Smooth muscle cell (in vitro differentiated cells): ENCODE measurements at regions not wholly inside any gene's neighbourhood (a gene's known extent, or its start where the extent isn't known, plus 50 kb on each side); places are given as distances from the start of the nearest gene placed in this dataset.

ENCODE experiments used
- DNase-seq: peaks from one replicate; lab custom pipeline; 2025; ENCODE audit not compliant: unreplicated experiment; lab: John Stamatoyannopoulos, UW
- H2AFZ ChIP-seq: fragments of 200-600 bp; sonication (generic); 2 replicates; pipeline ENCODE4 v1.6.0; 2016; ENCODE audit warnings: antibody characterized with exemption, low read depth, mild to moderate bottlenecking
- H3F3A ChIP-seq: fragments of 200-600 bp; sonication (generic); 2 replicates; pipeline ENCODE4 v1.6.0; 2017; ENCODE audit warnings: antibody characterized with exemption, low read depth
- H3K27ac ChIP-seq: fragments of 200-600 bp; sonication (generic); 2 replicates; pipeline ENCODE4 v1.5.1; 2016; ENCODE audit warnings: low read depth, mild to moderate bottlenecking
- H3K27me3 ChIP-seq: fragments of 200-600 bp; sonication (generic); 2 replicates; pipeline ENCODE4 v1.6.1; 2016; ENCODE audit warnings: low read depth, mild to moderate bottlenecking
- H3K36me3 ChIP-seq: fragments of 200-600 bp; sonication (generic); 2 replicates; pipeline ENCODE4 v1.5.1; 2016; ENCODE audit warnings: low read depth
- H3K4me1 ChIP-seq: fragments of 200-600 bp; sonication (generic); 2 replicates; pipeline ENCODE4 v1.5.1; 2016; ENCODE audit warnings: low read depth
- H3K4me2 ChIP-seq: fragments of 200-600 bp; sonication (generic); 2 replicates; pipeline ENCODE4 v1.6.0; 2016; ENCODE audit warnings: mild to moderate bottlenecking
- H3K4me3 ChIP-seq: fragments of 200-600 bp; sonication (generic); 2 replicates; pipeline ENCODE4 v1.5.1; 2016; ENCODE audit warnings: mild to moderate bottlenecking
- H3K79me2 ChIP-seq: fragments of 200-600 bp; sonication (generic); 2 replicates; pipeline ENCODE4 v1.6.0; 2016; ENCODE audit warnings: low read depth, mild to moderate bottlenecking
- H3K9ac ChIP-seq: fragments of 200-600 bp; sonication (generic); 2 replicates; pipeline ENCODE4 v1.6.0; 2016; ENCODE audit warnings: low read depth
- H3K9me3 ChIP-seq: fragments of 200-600 bp; sonication (generic); replicated peaks from 2 replicates; pipeline ENCODE4 v1.5.1; 2016; ENCODE audit warnings: low read depth
- H4K20me1 ChIP-seq: fragments of 200-600 bp; sonication (generic); 2 replicates; pipeline ENCODE4 v1.6.0; 2016; ENCODE audit warnings: low read depth
- CTCF ChIP-seq: fragments of 200-600 bp; sonication (generic); IDR thresholded peaks from 2 replicates; pipeline ENCODE4 v1.5.1; 2017; ENCODE audit warnings: borderline replicate concordance, mild to moderate bottlenecking, antibody characterized with exemption; ENCODE audit not compliant: insufficient read depth, poor library complexity, severe bottlenecking
- WGBS: methylation state at CpG from one replicate; pipeline ENCODE4 v1.1.7; 2016; ENCODE audit warnings: low lambda C conversion rate; 5-methylcytosine and 5-hydroxymethylcytosine counted together

DNA sequence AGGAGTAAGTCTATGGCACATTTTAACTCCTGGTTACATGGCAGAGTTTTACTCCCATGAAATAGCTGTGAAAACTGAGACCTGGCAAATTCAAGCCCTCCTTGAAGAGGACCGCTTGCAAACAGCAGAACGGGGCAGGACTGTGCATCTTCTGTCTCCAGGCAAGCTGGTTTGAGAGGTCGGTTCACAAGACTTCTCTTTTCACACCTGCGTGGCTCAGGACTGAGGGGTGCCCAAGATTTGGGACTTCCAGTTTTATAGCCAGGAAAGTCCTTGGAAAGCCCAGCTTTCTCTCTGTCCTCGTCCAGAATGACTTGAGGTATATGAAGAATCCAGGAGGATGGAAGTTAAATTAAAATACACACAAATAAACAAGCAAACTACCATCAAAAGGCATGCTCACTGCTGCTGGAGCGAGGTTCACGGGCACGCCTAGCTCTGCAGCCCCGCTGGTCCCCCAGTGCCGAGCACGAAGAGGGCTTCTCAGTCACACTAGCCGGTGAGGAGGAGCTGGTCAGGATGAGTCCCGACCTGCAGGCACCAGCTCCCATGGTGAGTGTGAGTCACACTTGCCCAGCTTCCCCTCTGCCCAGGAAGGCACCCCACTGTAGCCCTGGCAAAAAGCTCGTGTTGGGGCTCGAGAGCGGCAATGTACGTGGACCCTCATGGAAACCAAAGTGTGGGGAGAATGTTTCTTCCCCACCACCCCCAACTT, 1382.4 kb downstream of the BRD1 start:
- Histone ChIP-seq H3K4me1 (no peaks in the 10 kb centered on the region), H3K79me2 (no peaks in the 10 kb centered on the region), H3K9me3 (no peaks in the 10 kb centered on the region), H3K27me3 (no peaks in the 10 kb centered on the region), H3K36me3 (no peaks in the 10 kb centered on the region), H3K9ac (no peak overlapping the region), H4K20me1 (no peaks in the 10 kb centered on the region), H3K4me3 (no peak overlapping the region), H3K4me2 (no peak overlapping the region), H3F3A (no peaks in the 10 kb centered on the region), H2AFZ (no peak overlapping the region), H3K27ac (no peak overlapping the region)
- TF ChIP-seq CTCF: no peak
- DNase-seq: no peak
- WGBS: 79% methylated on average over 17 of the region's 17 CpGs

DNA sequence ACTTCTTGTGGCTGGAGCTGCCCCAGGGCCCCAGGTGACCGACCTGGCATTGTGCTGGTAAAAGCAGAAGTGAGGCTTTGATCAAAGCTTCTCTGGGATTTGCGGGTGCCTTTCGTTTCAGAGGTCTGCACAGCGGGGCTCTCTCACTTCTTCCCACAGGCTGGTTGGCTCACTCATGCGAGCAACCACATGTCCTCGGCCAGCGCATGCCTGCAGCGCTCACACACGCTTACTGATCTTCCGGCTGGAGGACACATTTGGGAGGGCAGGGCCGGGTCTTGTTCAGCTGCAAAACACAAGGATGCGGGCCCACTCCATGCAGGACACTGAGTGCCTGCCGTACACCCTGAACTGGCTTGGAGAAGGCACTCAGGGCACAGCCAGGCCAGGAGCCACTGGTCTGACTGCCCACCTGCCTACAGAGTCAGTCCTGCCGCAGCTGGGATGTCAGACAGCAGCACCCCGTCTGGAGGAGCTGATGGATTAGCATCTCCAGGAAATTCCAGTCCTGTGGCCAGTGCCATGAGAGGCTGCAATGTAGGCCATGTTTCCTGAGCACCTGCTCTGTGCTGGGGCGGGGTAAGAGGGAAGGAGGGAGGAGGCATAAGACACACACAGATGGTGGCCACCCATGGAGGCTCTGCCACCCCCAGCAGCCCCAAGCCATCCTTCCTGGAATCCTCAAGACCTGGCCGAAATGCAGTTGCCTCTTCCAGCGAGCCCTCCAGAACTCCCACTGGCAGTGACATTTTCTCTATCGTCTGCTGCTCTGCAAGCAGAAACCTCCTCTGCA, 1383.2 kb downstream of the BRD1 start:
- no peak for TF ChIP-seq CTCF
- no peak for DNase-seq
- Histone ChIP-seq H3K4me2 (no peak overlapping the region), H3K27ac (no peak overlapping the region), H3K4me1 (no peaks in the 10 kb centered on the region), H3K36me3 (no peaks in the 10 kb centered on the region), H4K20me1 (no peaks in the 10 kb centered on the region), H3K9ac (no peak overlapping the region), H3F3A (no peaks in the 10 kb centered on the region), H2AFZ (no peak overlapping the region), H3K9me3 (no peaks in the 10 kb centered on the region), H3K27me3 (no peaks in the 10 kb centered on the region), H3K4me3 (no peak overlapping the region), H3K79me2 (no peaks in the 10 kb centered on the region)
- 88% methylated on average over 19 of the region's 19 CpGs for WGBS

DNA sequence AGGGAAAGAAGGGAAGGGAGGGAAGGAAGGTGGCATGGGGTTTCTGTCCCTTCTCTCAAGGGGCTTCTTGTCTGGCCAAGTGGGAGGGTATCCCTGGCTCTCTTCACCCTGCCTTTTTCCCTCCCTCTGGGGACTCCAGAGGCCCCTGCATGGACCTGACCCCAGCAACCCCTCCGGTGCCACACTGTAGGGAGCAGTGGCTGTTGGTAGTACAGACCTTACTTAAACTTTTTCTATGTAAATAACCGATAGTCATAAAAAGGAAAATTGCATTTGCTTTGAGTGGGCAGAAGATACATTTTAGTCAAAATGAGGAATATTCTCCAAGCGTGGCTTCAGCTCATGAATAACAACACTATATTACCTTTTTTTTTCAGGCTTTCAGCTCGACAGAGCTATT, 1384.0 kb downstream of the BRD1 start:
- Histone ChIP-seq H3K27me3 (no peaks in the 10 kb centered on the region), H3K27ac (no peak overlapping the region), H4K20me1 (no peaks in the 10 kb centered on the region), H3K36me3 (no peaks in the 10 kb centered on the region), H2AFZ (no peak overlapping the region), H3K9ac (no peak overlapping the region), H3K79me2 (no peaks in the 10 kb centered on the region), H3K4me2 (no peak overlapping the region), H3F3A (no peaks in the 10 kb centered on the region), H3K4me3 (no peak overlapping the region), H3K4me1 (no peaks in the 10 kb centered on the region), H3K9me3 (no peaks in the 10 kb centered on the region)
- WGBS: 91% methylated on average over 4 of the region's 4 CpGs
- DNase-seq: no peak
- TF ChIP-seq CTCF: no peak
